Effector memory CD4-positive, alpha-beta T cell (primary cell): ENCODE measurements at regions not wholly inside any gene's neighbourhood (a gene's known extent, or its start where the extent isn't known, plus 50 kb on each side); places are given as distances from the start of the nearest gene placed in this dataset.
"Not testable (repeated sequence)": the region's sequence is repeated elsewhere in the genome, so short reads cannot be mapped to it uniquely, and the experiment has no call there.

Experiments
- DNase-seq, 3 donors: peaks; one replicate each; pipeline ENCODE4 v3.0.0-alpha.2; 2020
- H3K27ac ChIP-seq: 2 replicates; pipeline ENCODE4 v1.7.0; 2013; ENCODE audit warnings: mild to moderate bottlenecking, low read length, moderate library complexity; ENCODE audit not compliant: insufficient read depth, poor library complexity, severe bottlenecking
- H3K27me3 ChIP-seq: replicated peaks from 2 replicates; pipeline ENCODE4 v1.7.0; 2013; ENCODE audit warnings: mild to moderate bottlenecking, low read length; ENCODE audit not compliant: insufficient read depth, control insufficient read depth, poor library complexity, severe bottlenecking
- H3K36me3 ChIP-seq: 2 replicates; pipeline ENCODE4 v1.7.0; 2013; ENCODE audit warnings: mild to moderate bottlenecking, low read length, moderate library complexity; ENCODE audit not compliant: control insufficient read depth, insufficient read depth
- H3K4me1 ChIP-seq: 2 replicates; pipeline ENCODE4 v1.7.0; 2013; ENCODE audit warnings: low read length, mild to moderate bottlenecking; ENCODE audit not compliant: control insufficient read depth, insufficient read depth, poor library complexity, severe bottlenecking
- H3K4me3 ChIP-seq: 2 replicates; pipeline ENCODE4 v1.7.0; 2013; ENCODE audit warnings: low read length, low read depth, mild to moderate bottlenecking; ENCODE audit not compliant: insufficient read depth, poor library complexity, severe bottlenecking
- H3K9me3 ChIP-seq: 2 replicates; pipeline ENCODE4 v1.7.0; 2013; ENCODE audit warnings: mild to moderate bottlenecking, low read length, moderate library complexity; ENCODE audit not compliant: control insufficient read depth

GRCh38 chr9:62833323-62834200 lies 1643.7 kb downstream of the SPATA31A7 start:
- not testable (repeated sequence) for H3K4me1 ChIP-seq, H3K9me3 ChIP-seq, H3K27me3 ChIP-seq, H3K4me3 ChIP-seq, H3K36me3 ChIP-seq, DNase-seq, H3K27ac ChIP-seq

- not testable (repeated sequence) for H3K4me1 ChIP-seq, H3K9me3 ChIP-seq, H3K27me3 ChIP-seq, H3K4me3 ChIP-seq, DNase-seq, H3K27ac ChIP-seq, H3K36me3 ChIP-seq
Measured at GRCh38 chr9:62837254-62837911, 1647.5 kb downstream of the SPATA31A7 start.

- H3K27ac ChIP-seq, H3K9me3 ChIP-seq, H3K36me3 ChIP-seq, H3K4me1 ChIP-seq, H3K27me3 ChIP-seq: not testable (repeated sequence)
- peak; percentile 78 to 88 (median 82) for DNase-seq
- peak overlapping the region; percentile 45 for H3K4me3 ChIP-seq
Measured at GRCh38 chr9:62838024-62838718, 1648.3 kb downstream of the SPATA31A7 start.

GRCh38 chr9:62839168-62839567 lies 1649.3 kb downstream of the SPATA31A7 start:
- H3K27me3 ChIP-seq, H3K27ac ChIP-seq, H3K4me3 ChIP-seq, DNase-seq, H3K36me3 ChIP-seq, H3K4me1 ChIP-seq, H3K9me3 ChIP-seq: not testable (repeated sequence)

- H3K27ac ChIP-seq, DNase-seq, H3K9me3 ChIP-seq, H3K36me3 ChIP-seq, H3K4me1 ChIP-seq, H3K27me3 ChIP-seq, H3K4me3 ChIP-seq: not testable (repeated sequence)
Measured at GRCh38 chr9:62843145-62843544, 1653.3 kb downstream of the SPATA31A7 start.

GRCh38 chr9:62843706-62844290 lies 1654.0 kb downstream of the SPATA31A7 start:
- not testable (repeated sequence) for DNase-seq, H3K4me3 ChIP-seq, H3K4me1 ChIP-seq, H3K27ac ChIP-seq, H3K36me3 ChIP-seq, H3K27me3 ChIP-seq, H3K9me3 ChIP-seq

GRCh38 chr9:62844681-62845185 lies 1654.9 kb downstream of the SPATA31A7 start:
- H3K4me3 ChIP-seq, H3K9me3 ChIP-seq, DNase-seq, H3K27me3 ChIP-seq, H3K4me1 ChIP-seq, H3K36me3 ChIP-seq, H3K27ac ChIP-seq: not testable (repeated sequence)

- not testable (repeated sequence) for DNase-seq, H3K36me3 ChIP-seq, H3K4me1 ChIP-seq, H3K4me3 ChIP-seq, H3K27ac ChIP-seq, H3K27me3 ChIP-seq, H3K9me3 ChIP-seq
Measured at GRCh38 chr9:62848258-62848657, 1658.4 kb downstream of the SPATA31A7 start.

GRCh38 chr9:62849991-62850390 lies 1660.2 kb downstream of the SPATA31A7 start:
- not testable (repeated sequence) for H3K27ac ChIP-seq, H3K4me1 ChIP-seq, H3K36me3 ChIP-seq, H3K4me3 ChIP-seq, DNase-seq, H3K9me3 ChIP-seq, H3K27me3 ChIP-seq
